Thyroid gland (tissue), 4 donors: ENCODE measurements at regions not wholly inside any gene's neighbourhood (a gene's known extent, or its start where the extent isn't known, plus 50 kb on each side); places are given as distances from the start of the nearest gene placed in this dataset.

ENCODE experiments used
- DNase-seq, 2 donors: peaks; one replicate each; pipeline ENCODE4 v3.0.0-alpha.2; 2019
- H3K27ac ChIP-seq, 3 donors: fragments of 200-600 bp; sonication (generic); 1 replicate in 2 of 3; 2 replicates in 1 of 3; pipeline ENCODE4 v1.5.1; 2016 to 2019; ENCODE audit warnings: mild to moderate bottlenecking in 1 of 3, moderate library complexity in 1 of 3
- H3K27me3 ChIP-seq: fragments of 200-600 bp; sonication (generic); one replicate; pipeline ENCODE4 v1.5.1; 2019
- H3K36me3 ChIP-seq, 2 donors: fragments of 200-600 bp; sonication (generic); one replicate each; pipeline ENCODE4 v1.5.1; 2016 to 2019
- H3K4me1 ChIP-seq, 2 donors: fragments of 200-600 bp; sonication (generic); one replicate each; pipeline ENCODE4 v1.5.1; 2017 to 2019
- H3K4me3 ChIP-seq, 3 donors: fragments of 200-600 bp; sonication (generic); replicated peaks in 1 of 3; 1 replicate in 2 of 3; 2 replicates in 1 of 3; pipeline ENCODE4 v1.5.1; 2016; ENCODE audit warnings: mild to moderate bottlenecking in 1 of 3
- H3K9me3 ChIP-seq: fragments of 200-600 bp; sonication (generic); one replicate; pipeline ENCODE4 v1.5.1; 2017
- CTCF ChIP-seq, 6 experiments: fragments of 200-600 bp in 3 of 6; fragments of 450-650 bp in 3 of 6; sonication (generic) in 3 of 6; IDR thresholded peaks; one replicate each; pipeline ENCODE4 v1.5.1; 2016 to 2019; ENCODE audit warnings: antibody characterized with exemption in 6 of 6, mild to moderate bottlenecking in 2 of 6, inconsistent platforms in 1 of 6, moderate library complexity in 1 of 6
- POLR2A ChIP-seq, 2 donors: fragments of 450-650 bp; IDR thresholded peaks; one replicate each; pipeline ENCODE4 v1.6.1; 2017; ENCODE audit warnings: antibody characterized with exemption in 2 of 2, mild to moderate bottlenecking in 2 of 2, moderate library complexity in 1 of 2
- whole genome bisulfite sequencing, 2 donors: methylation state at CpG; one replicate each; pipeline ENCODE4 v1.1.5; 2017; 5-methylcytosine and 5-hydroxymethylcytosine counted together
- intact Hi-C: fragments of 100-400 bp; cut with DNase I; formaldehyde crosslinking; loops from one replicate; pipeline ENCODE4 v1.15.1; 2023

GRCh38 chr1:98367426-98367825, 294.1 kb upstream of the SNX7 start:
- Histone ChIP-seq H3K27ac (no peak overlapping the region), H3K27me3 (no peaks in the 10 kb centered on the region), H3K9me3 (no peaks in the 10 kb centered on the region), H3K4me1 (no peaks in the 10 kb centered on the region), H3K4me3 (no peak overlapping the region), H3K36me3 (no peaks in the 10 kb centered on the region)
- TF ChIP-seq POLR2A (IDR thresholded peaks at IDR 0.05) (no peak), CTCF (IDR thresholded peaks at IDR 0.05) (no peak)
- intact Hi-C loops = no loop called here
- WGBS, 2 donors = 75 to 84% methylated on average over 1 to 4 of the region's 4 CpGs
- DNase-seq = no peak

- TF ChIP-seq POLR2A (IDR thresholded peaks at IDR 0.05) (no peak), CTCF (IDR thresholded peaks at IDR 0.05) (no peak)
- Histone ChIP-seq H3K27ac (no peak overlapping the region), H3K27me3 (no peaks in the 10 kb centered on the region), H3K4me1 (no peaks in the 10 kb centered on the region), H3K36me3 (no peaks in the 10 kb centered on the region), H3K9me3 (no peaks in the 10 kb centered on the region), H3K4me3 (no peak overlapping the region)
- no peak for DNase-seq
- WGBS, 2 donors = 100% methylated on average over 1 of the region's 3 CpGs
- intact Hi-C loops = no loop called here
These were observed 295.2 kb upstream of the SNX7 start for GRCh38 chr1:98366343-98366742.

- intact Hi-C loops = no loop called here
- no peak for DNase-seq
- TF ChIP-seq POLR2A (IDR thresholded peaks at IDR 0.05) = no peak
- TF ChIP-seq CTCF (IDR thresholded peaks at IDR 0.05) = no peak
- Histone ChIP-seq H3K9me3 (no peaks in the 10 kb centered on the region), H3K36me3 (no peaks in the 10 kb centered on the region), H3K4me1 (no peaks in the 10 kb centered on the region), H3K4me3 (no peak overlapping the region), H3K27ac (no peak overlapping the region), H3K27me3 (no peaks in the 10 kb centered on the region)
- 95 to 97% methylated on average over 1 of the region's 1 CpG for WGBS, 2 donors
These were observed 297.0 kb upstream of the SNX7 start for GRCh38 chr1:98364544-98364943.

GRCh38 chr1:98360864-98361263, 300.7 kb upstream of the SNX7 start:
- Histone ChIP-seq H3K27me3 (no peaks in the 10 kb centered on the region), H3K9me3 (no peaks in the 10 kb centered on the region), H3K36me3 (no peaks in the 10 kb centered on the region), H3K4me3 (no peak overlapping the region), H3K4me1 (no peaks in the 10 kb centered on the region), H3K27ac (no peak overlapping the region)
- 87 to 89% methylated on average over 2 of the region's 2 CpGs for WGBS, 2 donors
- intact Hi-C loops = no loop called here
- no peak for DNase-seq
- TF ChIP-seq CTCF (IDR thresholded peaks at IDR 0.05) (no peak), POLR2A (IDR thresholded peaks at IDR 0.05) (no peak)

GRCh38 chr1:98355656-98356383, 305.7 kb upstream of the SNX7 start:
- H3K27me3 ChIP-seq = no peaks in the 10 kb centered on the region
- DNase-seq = no peak
- no peaks in the 10 kb centered on the region for H3K9me3 ChIP-seq
- WGBS, 2 donors = 50 to 70% methylated on average over 3 of the region's 3 CpGs
- H3K4me3 ChIP-seq = no peak overlapping the region
- H3K36me3 ChIP-seq = no peaks in the 10 kb centered on the region
- H3K27ac ChIP-seq = no peak overlapping the region
- intact Hi-C loops = no loop called here
- H3K4me1 ChIP-seq = no peaks in the 10 kb centered on the region
- no peak for TF ChIP-seq CTCF (IDR thresholded peaks at IDR 0.05)
- no peak for TF ChIP-seq POLR2A (IDR thresholded peaks at IDR 0.05)
